AG04450 (cell line): ENCODE measurements at regions not wholly inside any gene's neighbourhood (a gene's known extent, or its start where the extent isn't known, plus 50 kb on each side); places are given as distances from the start of the nearest gene placed in this dataset.

ENCODE experiments used
- CTCF ChIA-PET: fragments of 300-600, 350-600 bp; formaldehyde crosslinking; extraction: SDS; loops from one replicate; lab custom pipeline; 2022; ENCODE audit warnings: antibody characterized with exemption, inconsistent platforms; lab: Charles Lee
- POLR2A ChIA-PET: fragments of 350-600 bp; formaldehyde crosslinking; extraction: SDS; loops from one replicate; lab custom pipeline; 2021; ENCODE audit warnings: antibody characterized with exemption, inconsistent platforms; lab: Yijun Ruan, JAX
- DNase-seq: peaks from one replicate; pipeline ENCODE4 v3.0.0-alpha.2; 2011; ENCODE audit warnings: low read depth, low spot score
- H3K27ac ChIP-seq: one replicate; pipeline ENCODE4 v1.5.1; 2012; ENCODE audit warnings: low read depth, low read length, control low read depth
- H3K27me3 ChIP-seq: one replicate; pipeline ENCODE4 v1.6.0; 2012; ENCODE audit warnings: low read length; ENCODE audit not compliant: control insufficient read depth, insufficient read depth
- H3K4me3 ChIP-seq: 2 replicates; pipeline ENCODE4 v1.5.1; 2011; ENCODE audit warnings: mild to moderate bottlenecking, low read depth, low read length, control low read depth
- H3K9me3 ChIP-seq: 2 replicates; pipeline ENCODE4 v1.5.1; 2012; ENCODE audit warnings: low read length; ENCODE audit not compliant: control insufficient read depth, insufficient read depth
- TF ChIP-seq, protein P1 (sequence below): IDR thresholded peaks from 2 replicates; pipeline ENCODE4 v1.5.1; 2011; ENCODE audit warnings: low read depth, low read length, control low read depth, inconsistent platforms

DNA sequence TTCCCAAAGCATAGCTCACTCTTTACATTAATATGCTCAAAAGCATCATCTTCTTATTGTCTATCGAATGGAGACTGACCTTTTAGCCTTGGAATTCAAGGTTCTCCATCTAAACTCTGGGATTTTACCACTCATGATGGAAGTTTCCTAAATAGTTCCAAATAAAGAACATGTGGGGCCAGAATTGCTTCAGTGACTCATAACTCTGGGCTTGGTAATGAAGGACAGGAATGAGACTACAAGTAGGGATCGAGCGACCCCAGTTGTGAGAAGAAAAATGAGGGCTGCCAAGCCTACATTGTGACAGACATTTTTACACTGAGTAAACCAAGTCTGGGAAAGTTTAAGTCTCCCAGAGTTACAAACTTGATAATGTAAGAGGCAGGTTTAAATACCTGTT lies 269.9 kb downstream of the CBLL2 start:
- CTCF ChIA-PET, result interaction anchor here (0.6 kb wide), 1 partner anchor 591 kb away, joined by 3 read pairs; no protein-coding TSS in a partner anchor
- Histone ChIP-seq H3K27ac (no peak overlapping the region), H3K27me3 (no peaks in the 10 kb centered on the region), H3K9me3 (no peaks in the 10 kb centered on the region), H3K4me3 (no peak overlapping the region)
- DNase-seq, result no peak
- POLR2A ChIA-PET, result no interaction called here
- TF ChIP-seq, protein P1, sequence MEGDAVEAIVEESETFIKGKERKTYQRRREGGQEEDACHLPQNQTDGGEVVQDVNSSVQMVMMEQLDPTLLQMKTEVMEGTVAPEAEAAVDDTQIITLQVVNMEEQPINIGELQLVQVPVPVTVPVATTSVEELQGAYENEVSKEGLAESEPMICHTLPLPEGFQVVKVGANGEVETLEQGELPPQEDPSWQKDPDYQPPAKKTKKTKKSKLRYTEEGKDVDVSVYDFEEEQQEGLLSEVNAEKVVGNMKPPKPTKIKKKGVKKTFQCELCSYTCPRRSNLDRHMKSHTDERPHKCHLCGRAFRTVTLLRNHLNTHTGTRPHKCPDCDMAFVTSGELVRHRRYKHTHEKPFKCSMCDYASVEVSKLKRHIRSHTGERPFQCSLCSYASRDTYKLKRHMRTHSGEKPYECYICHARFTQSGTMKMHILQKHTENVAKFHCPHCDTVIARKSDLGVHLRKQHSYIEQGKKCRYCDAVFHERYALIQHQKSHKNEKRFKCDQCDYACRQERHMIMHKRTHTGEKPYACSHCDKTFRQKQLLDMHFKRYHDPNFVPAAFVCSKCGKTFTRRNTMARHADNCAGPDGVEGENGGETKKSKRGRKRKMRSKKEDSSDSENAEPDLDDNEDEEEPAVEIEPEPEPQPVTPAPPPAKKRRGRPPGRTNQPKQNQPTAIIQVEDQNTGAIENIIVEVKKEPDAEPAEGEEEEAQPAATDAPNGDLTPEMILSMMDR, result no peak

DNA sequence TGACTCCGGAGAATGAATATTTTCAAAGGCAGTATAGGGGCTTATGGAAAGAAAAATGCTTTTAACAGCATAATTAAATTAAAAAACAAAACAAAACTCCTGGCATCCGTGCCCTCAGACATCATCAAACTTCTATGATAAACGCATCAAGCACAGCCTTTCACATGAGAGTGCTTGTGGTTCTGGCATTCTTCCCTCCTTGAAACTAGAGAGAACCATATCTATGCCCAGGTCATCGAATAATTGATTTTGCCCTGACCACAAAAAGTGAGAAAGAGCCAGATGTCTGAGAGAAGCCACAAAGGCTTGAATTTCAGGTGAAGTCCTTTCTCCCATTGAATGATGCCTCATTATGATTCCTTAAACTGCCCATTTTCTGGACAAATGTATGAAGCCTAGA lies 286.8 kb downstream of the CBLL2 start:
- H3K27ac ChIP-seq, result no peak overlapping the region
- TF ChIP-seq, protein P1, result no peak
- DNase-seq, result no peak
- H3K4me3 ChIP-seq, result no peak overlapping the region
- CTCF ChIA-PET, result no interaction called here
- POLR2A ChIA-PET, result no interaction called here
- no peaks in the 10 kb centered on the region for H3K9me3 ChIP-seq
- no peaks in the 10 kb centered on the region for H3K27me3 ChIP-seq

DNA sequence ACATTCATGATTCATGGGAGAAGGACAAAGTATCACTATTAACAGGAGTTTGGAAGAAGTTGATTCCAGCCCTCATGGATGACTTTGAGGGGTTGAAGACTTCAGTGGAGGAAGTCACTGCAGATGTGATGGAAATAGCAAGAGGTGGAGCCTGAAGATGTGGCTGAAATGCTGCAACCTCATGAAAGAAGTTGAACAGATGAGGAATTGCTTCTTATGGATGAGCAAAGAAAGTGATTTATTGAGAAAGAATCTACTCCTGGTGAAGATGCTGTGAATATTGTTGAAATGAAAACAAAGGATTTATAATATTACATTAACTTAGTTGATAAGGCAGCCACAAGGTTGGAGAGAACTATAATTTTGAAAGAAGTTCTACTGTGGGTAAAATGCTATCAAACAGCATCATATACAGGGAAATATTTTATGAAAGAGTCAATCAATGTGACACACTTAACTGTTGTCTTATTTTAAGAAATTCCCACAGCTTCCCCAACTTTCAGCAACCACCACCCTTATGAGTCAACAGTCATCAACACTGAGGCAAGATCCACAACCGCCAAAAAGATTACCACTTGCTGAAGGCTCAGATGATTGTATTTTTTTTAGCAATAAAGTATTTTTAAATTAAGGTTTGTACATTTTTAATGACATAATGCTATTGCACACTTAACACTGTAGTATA lies 302.6 kb downstream of the CBLL2 start:
- H3K27me3 ChIP-seq, result no peaks in the 10 kb centered on the region
- no peak for DNase-seq
- POLR2A ChIA-PET, result no interaction called here

DNA sequence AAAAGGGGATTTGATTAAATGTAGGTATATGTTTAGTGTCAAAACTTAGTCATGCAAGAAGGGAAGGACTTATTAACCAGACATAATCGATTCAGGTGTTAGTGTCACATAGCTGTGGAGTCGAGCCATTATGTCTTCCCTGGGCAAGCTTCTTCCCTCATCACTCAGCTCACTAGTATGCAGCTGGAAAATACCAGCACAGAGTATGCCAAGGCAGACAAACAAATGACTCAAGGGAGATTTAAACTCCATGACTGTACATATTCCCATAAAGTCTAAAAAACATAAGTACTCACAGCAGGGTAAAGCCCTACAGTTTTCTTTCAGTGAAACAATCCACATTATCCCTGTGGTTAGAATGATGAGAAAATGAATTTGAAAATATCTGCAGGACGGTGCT lies 304.5 kb downstream of the CBLL2 start:
- CTCF ChIA-PET, result interaction anchor here (1.3 kb wide), 1 partner anchor 171 kb away, joined by 3 read pairs; no protein-coding TSS in a partner anchor
- no peak overlapping the region for H3K4me3 ChIP-seq
- no peaks in the 10 kb centered on the region for H3K9me3 ChIP-seq
- DNase-seq, result peak; percentile 33
- no peaks in the 10 kb centered on the region for H3K27me3 ChIP-seq
- no peak overlapping the region for H3K27ac ChIP-seq
- TF ChIP-seq, protein P1, result no peak
- POLR2A ChIA-PET, result no interaction called here

More for the DNA sequence above, 302.6 kb downstream of the CBLL2 start:
- TF ChIP-seq, protein P1, result no peak
- Histone ChIP-seq H3K4me3 (no peak overlapping the region), H3K9me3 (no peaks in the 10 kb centered on the region), H3K27ac (no peak overlapping the region)
- CTCF ChIA-PET, result no interaction called here

DNA sequence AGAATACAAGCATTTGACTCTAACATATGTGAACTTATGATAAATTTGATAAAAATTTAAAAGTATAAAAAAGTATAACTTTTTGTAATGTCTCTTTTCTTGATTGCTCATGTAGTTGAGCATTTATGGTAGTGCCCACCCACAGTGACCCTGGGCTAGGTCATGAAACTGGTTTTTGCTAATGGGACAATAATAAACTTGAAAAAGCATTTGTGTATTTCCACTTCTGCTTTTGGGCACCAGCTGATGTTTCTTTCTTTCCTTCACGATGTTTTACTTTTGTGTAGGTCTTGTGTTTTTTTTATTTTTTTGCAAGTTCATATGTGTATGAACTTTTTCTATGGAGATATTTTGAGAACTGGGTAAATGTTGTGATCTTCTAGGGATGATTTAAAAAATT lies 313.1 kb downstream of the CBLL2 start:
- ChIA-PET CTCF (no interaction called here), POLR2A (no interaction called here)
- no peak for DNase-seq
- Histone ChIP-seq H3K9me3 (no peaks in the 10 kb centered on the region), H3K4me3 (no peak overlapping the region), H3K27me3 (no peaks in the 10 kb centered on the region), H3K27ac (no peak overlapping the region)
- TF ChIP-seq, protein P1, result no peak
